ENCODE measurements at regions not wholly inside any gene's neighbourhood (a gene's known extent, or its start where the extent isn't known, plus 50 kb on each side); places are given as distances from the start of the nearest gene placed in this dataset.

DNA sequence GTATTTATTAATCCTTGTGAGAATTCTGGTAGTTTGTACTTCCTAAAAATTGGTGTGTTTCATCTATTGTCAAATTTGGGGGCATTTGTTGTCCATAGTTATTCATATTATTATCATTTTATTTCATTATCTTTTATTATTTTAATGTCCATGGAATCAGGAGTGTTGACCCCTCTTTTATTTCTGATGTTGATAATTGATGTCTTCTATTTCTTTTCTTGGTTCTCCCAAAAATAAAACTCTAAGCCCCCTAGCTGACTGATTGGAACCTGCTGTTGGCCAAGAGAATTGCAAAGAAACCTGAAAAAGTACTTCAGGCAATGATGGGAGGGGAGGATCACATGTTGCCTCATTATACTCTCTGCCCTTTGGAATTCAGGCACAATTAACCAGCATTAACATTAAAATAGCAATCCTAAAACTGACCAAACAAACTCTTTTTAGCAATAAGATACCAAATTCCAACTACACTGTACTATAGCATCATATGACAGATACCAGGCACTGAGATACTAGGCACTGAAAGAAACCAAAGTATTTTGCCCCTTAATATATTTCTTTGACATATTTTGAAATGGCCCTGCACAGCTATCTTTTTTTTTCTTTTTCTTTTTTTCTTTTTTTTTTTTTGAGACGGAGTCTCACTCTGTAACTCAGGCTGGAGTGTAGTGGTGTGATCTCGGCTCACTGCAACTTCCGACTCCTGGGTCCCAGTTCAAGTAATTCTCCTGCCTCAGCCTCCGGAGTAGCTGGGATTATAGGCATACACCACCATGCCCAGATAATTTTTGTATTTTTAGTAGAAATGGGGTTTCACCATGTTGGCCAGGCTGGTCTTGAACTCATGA lies 1097.2 kb upstream of the CNTNAP5 start:
- TF ChIP-seq, protein P1, sequence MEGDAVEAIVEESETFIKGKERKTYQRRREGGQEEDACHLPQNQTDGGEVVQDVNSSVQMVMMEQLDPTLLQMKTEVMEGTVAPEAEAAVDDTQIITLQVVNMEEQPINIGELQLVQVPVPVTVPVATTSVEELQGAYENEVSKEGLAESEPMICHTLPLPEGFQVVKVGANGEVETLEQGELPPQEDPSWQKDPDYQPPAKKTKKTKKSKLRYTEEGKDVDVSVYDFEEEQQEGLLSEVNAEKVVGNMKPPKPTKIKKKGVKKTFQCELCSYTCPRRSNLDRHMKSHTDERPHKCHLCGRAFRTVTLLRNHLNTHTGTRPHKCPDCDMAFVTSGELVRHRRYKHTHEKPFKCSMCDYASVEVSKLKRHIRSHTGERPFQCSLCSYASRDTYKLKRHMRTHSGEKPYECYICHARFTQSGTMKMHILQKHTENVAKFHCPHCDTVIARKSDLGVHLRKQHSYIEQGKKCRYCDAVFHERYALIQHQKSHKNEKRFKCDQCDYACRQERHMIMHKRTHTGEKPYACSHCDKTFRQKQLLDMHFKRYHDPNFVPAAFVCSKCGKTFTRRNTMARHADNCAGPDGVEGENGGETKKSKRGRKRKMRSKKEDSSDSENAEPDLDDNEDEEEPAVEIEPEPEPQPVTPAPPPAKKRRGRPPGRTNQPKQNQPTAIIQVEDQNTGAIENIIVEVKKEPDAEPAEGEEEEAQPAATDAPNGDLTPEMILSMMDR (IDR thresholded peaks at IDR 0.05), result no peak
- TF ChIP-seq POLR2A (IDR thresholded peaks at IDR 0.05), result no peak

Data from body of pancreas (tissue), 4 donors.